Gastrocnemius medialis (tissue), 4 donors: ENCODE measurements at regions not wholly inside any gene's neighbourhood (a gene's known extent, or its start where the extent isn't known, plus 50 kb on each side); places are given as distances from the start of the nearest gene placed in this dataset.

ENCODE experiments used
- ATAC-seq, 2 donors: fragments of 150-250 bp; one replicate each; pipeline ENCODE4 v1.9.1; 2016
- DNase-seq, 2 donors: peaks; one replicate each; pipeline ENCODE4 v3.0.0-alpha.2; 2019
- H3K27ac ChIP-seq, 4 donors: fragments of 200-600 bp; sonication (generic); 1 replicate in 1 of 4; 2 replicates in 3 of 4; pipeline ENCODE4 v1.5.1; 2016 to 2018; ENCODE audit warnings: mild to moderate bottlenecking in 2 of 4, moderate library complexity in 1 of 4
- H3K27me3 ChIP-seq, 3 donors: fragments of 200-600 bp; sonication (generic) in 2 of 3; 1 replicate in 1 of 3; 2 replicates in 2 of 3; pipeline versions ENCODE4 v1.5.1 to v1.6.0; 2016 to 2019; ENCODE audit warnings: mild to moderate bottlenecking in 1 of 3, moderate library complexity in 1 of 3
- H3K36me3 ChIP-seq, 2 donors: fragments of 200-600 bp; sonication (generic) in 1 of 2; one replicate each; pipeline ENCODE4 v1.5.1; 2017 to 2018
- H3K4me1 ChIP-seq, 2 donors: fragments of 200-600 bp; sonication (generic) in 1 of 2; one replicate each; pipeline ENCODE4 v1.5.1; 2016 to 2017; ENCODE audit warnings: mild to moderate bottlenecking in 2 of 2
- H3K4me3 ChIP-seq, 4 donors: fragments of 200-600 bp; sonication (generic) in 3 of 4; 1 replicate in 1 of 4; 2 replicates in 3 of 4; pipeline ENCODE4 v1.5.1; 2016 to 2019; ENCODE audit warnings: mild to moderate bottlenecking in 2 of 4
- H3K9me3 ChIP-seq, 3 donors: fragments of 200-600 bp; sonication (generic) in 2 of 3; 1 replicate in 1 of 3; 2 replicates in 2 of 3; pipeline ENCODE4 v1.5.1; 2016 to 2019
- POLR2A ChIP-seq, 2 donors: fragments of 450-650 bp; IDR thresholded peaks; one replicate each; pipeline ENCODE4 v1.6.1; 2017; ENCODE audit warnings: antibody characterized with exemption in 2 of 2, mild to moderate bottlenecking in 2 of 2, moderate library complexity in 2 of 2
- in situ Hi-C, 4 donors: fragments of 200-750 bp; cut with MboI; loops; one replicate each; pipeline versions ENCODE4 v1.15.0 to v1.8.0; 2017; ENCODE audit warnings: low sequenced_read_pairs in 4 of 4
- intact Hi-C: fragments of 100-400 bp; cut with DNase I; formaldehyde crosslinking; loops from one replicate; pipeline ENCODE4 v1.15.1; 2023; ENCODE audit warnings: low total_unique reads
- TF ChIP-seq, protein P1 (sequence below), 5 experiments: fragments of 450-650 bp in 3 of 5; fragments of 200-600 bp in 2 of 5; sonication (generic) in 2 of 5; IDR thresholded peaks in 4 of 5; conservative IDR thresholded peaks in 1 of 5; 1 replicate in 4 of 5; 2 replicates in 1 of 5; pipeline ENCODE4 v1.5.1; 2016 to 2019; ENCODE audit warnings: antibody characterized with exemption in 5 of 5, mild to moderate bottlenecking in 3 of 5, moderate library complexity in 3 of 5

GRCh38 chr13:58300224-58300623 is 668.7 kb downstream of the PCDH17 start:
- no peak for DNase-seq
- Histone ChIP-seq H3K9me3 (no peaks in the 10 kb centered on the region), H3K27ac (no peak overlapping the region), H3K4me1 (no peaks in the 10 kb centered on the region), H3K36me3 (no peaks in the 10 kb centered on the region), H3K4me3 (no peak overlapping the region), H3K27me3 (no peaks in the 10 kb centered on the region)
- in situ Hi-C loops = no loop called here
- TF ChIP-seq, protein P1, sequence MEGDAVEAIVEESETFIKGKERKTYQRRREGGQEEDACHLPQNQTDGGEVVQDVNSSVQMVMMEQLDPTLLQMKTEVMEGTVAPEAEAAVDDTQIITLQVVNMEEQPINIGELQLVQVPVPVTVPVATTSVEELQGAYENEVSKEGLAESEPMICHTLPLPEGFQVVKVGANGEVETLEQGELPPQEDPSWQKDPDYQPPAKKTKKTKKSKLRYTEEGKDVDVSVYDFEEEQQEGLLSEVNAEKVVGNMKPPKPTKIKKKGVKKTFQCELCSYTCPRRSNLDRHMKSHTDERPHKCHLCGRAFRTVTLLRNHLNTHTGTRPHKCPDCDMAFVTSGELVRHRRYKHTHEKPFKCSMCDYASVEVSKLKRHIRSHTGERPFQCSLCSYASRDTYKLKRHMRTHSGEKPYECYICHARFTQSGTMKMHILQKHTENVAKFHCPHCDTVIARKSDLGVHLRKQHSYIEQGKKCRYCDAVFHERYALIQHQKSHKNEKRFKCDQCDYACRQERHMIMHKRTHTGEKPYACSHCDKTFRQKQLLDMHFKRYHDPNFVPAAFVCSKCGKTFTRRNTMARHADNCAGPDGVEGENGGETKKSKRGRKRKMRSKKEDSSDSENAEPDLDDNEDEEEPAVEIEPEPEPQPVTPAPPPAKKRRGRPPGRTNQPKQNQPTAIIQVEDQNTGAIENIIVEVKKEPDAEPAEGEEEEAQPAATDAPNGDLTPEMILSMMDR (IDR thresholded peaks at IDR 0.05 in 4 of 5, conservative IDR thresholded peaks at IDR 0.05 in 1 of 5) = no peak
- TF ChIP-seq POLR2A (IDR thresholded peaks at IDR 0.05) = no peak
- intact Hi-C loops = no loop called here
- no peak for ATAC-seq

DNA sequence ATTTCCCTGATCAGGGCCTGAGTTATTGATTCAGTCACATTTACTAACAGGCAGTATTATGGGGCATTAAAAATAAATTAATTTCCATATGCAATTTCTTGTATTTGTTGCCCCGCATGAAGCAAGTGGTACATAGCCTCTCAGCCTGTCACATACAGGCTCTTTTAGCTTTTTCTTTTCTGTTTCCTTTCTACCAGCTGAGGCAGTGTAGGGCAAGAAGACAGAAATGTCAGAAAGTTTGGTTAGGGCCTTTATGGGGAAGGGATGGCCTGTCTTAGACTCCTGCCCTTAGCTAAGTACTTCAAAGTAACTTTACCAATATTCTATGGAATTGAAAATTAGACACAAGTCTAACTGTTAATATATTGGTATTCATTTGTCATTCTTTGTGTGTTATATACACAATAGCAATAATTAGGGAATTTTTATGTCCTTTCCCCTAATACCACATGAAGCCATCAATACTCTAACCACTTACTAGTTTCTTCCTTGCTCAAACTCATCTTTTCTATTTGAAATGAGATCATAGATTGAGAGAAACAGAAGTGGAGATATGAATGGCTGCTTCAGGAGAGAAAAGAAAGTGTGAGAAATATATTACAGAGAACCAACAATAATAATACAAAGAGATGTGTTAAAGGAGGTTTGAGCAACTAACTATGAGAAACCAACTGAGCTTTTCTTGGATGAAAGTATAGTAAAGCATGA is 669.6 kb downstream of the PCDH17 start:
- ATAC-seq (no peak), DNase-seq (no peak)
- Histone ChIP-seq H3K27ac (no peak overlapping the region), H3K27me3 (no peaks in the 10 kb centered on the region), H3K36me3 (no peaks in the 10 kb centered on the region), H3K4me1 (no peaks in the 10 kb centered on the region), H3K4me3 (no peak overlapping the region), H3K9me3 (no peaks in the 10 kb centered on the region)
- no peak for TF ChIP-seq POLR2A (IDR thresholded peaks at IDR 0.05)
- TF ChIP-seq, protein P1 (IDR thresholded peaks at IDR 0.05 in 4 of 5, conservative IDR thresholded peaks at IDR 0.05 in 1 of 5) = no peak
- intact Hi-C loops = no loop called here
- in situ Hi-C loops = no loop called here

DNA sequence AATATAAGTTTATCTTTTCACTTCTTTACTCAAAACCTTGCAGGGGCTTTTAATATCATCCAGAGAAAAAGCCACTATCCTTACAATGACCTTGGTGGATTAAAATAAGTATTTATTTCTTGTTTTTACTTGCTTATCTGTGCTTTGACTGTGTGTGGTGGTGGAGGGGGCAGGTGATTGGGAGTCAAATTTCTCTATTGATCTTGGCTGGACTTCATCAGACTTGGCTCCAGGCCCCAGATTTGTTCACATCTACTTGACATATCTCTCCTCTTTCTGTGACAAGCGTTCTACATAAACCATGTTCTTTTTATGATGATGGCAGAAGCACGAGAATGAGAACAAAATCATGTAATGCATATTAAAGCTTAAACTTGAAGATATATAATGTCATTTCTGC is 670.8 kb downstream of the PCDH17 start:
- no peak overlapping the region for H3K4me3 ChIP-seq
- no peak for ATAC-seq
- H3K4me1 ChIP-seq = no peaks in the 10 kb centered on the region
- H3K9me3 ChIP-seq = no peaks in the 10 kb centered on the region
- no peak overlapping the region for H3K27ac ChIP-seq
- no peak for TF ChIP-seq POLR2A (IDR thresholded peaks at IDR 0.05)
- TF ChIP-seq, protein P1 (IDR thresholded peaks at IDR 0.05 in 4 of 5, conservative IDR thresholded peaks at IDR 0.05 in 1 of 5) = no peak
- intact Hi-C loops = no loop called here
- H3K27me3 ChIP-seq = no peaks in the 10 kb centered on the region
- in situ Hi-C loops = no loop called here
- no peaks in the 10 kb centered on the region for H3K36me3 ChIP-seq
- no peak for DNase-seq

GRCh38 chr13:58306062-58306461 is 674.5 kb downstream of the PCDH17 start:
- DNase-seq (no peak), ATAC-seq (no peak)
- H3K27ac ChIP-seq = no peak overlapping the region
- H3K36me3 ChIP-seq = no peaks in the 10 kb centered on the region
- TF ChIP-seq, protein P1 (IDR thresholded peaks at IDR 0.05 in 4 of 5, conservative IDR thresholded peaks at IDR 0.05 in 1 of 5) = no peak
- no peak for TF ChIP-seq POLR2A (IDR thresholded peaks at IDR 0.05)
- intact Hi-C loops (no loop called here), in situ Hi-C loops (no loop called here)
- H3K4me3 ChIP-seq = no peak overlapping the region
- H3K4me1 ChIP-seq = no peaks in the 10 kb centered on the region
- no peaks in the 10 kb centered on the region for H3K9me3 ChIP-seq
- no peaks in the 10 kb centered on the region for H3K27me3 ChIP-seq

DNA sequence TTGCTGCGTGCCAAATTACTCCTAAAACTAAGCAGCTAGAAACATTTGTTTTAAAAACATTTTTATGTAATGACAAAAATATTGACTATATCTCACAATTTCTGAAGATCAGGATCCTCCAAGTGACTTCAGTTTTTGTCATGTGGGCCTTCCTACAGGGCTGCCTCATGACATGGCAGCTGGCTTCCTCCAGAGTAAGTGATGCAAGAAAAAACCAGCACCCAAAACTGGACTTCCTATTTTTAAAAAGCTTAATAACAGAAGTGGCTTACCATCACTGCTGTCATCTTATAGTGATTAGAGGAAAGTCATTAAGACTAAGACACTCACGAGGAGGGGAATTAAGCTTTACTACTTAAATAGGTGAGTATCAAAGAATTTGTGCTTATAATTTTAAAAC is 681.7 kb downstream of the PCDH17 start:
- H3K4me1 ChIP-seq = no peaks in the 10 kb centered on the region
- no peaks in the 10 kb centered on the region for H3K27me3 ChIP-seq
- no peaks in the 10 kb centered on the region for H3K36me3 ChIP-seq
- in situ Hi-C loops = no loop called here
- no peak for TF ChIP-seq POLR2A (IDR thresholded peaks at IDR 0.05)
- TF ChIP-seq, protein P1 (IDR thresholded peaks at IDR 0.05 in 4 of 5, conservative IDR thresholded peaks at IDR 0.05 in 1 of 5) = no peak
- no peak overlapping the region for H3K4me3 ChIP-seq
- ATAC-seq (no peak), DNase-seq (no peak)
- H3K9me3 ChIP-seq = no peaks in the 10 kb centered on the region
- H3K27ac ChIP-seq = no peak overlapping the region
- intact Hi-C loops = no loop called here
